Epithelial cell of esophagus (primary cell): ENCODE measurements at regions not wholly inside any gene's neighbourhood (a gene's known extent, or its start where the extent isn't known, plus 50 kb on each side); places are given as distances from the start of the nearest gene placed in this dataset.

Experiments used
- DNase-seq: peaks from one replicate; pipeline ENCODE4 v3.0.0; 2010; ENCODE audit warnings: low read depth
- H3K4me3 ChIP-seq: 2 replicates; pipeline ENCODE4 v1.5.1; 2011; ENCODE audit warnings: mild to moderate bottlenecking, low read length, control low read depth
- TF ChIP-seq, protein P1 (sequence below): IDR thresholded peaks from 2 replicates; pipeline ENCODE4 v1.5.1; 2011; ENCODE audit warnings: low read depth, mild to moderate bottlenecking, low read length, control low read depth, inconsistent platforms; ENCODE audit not compliant: insufficient read depth; ENCODE audit errors: missing control alignments

DNA sequence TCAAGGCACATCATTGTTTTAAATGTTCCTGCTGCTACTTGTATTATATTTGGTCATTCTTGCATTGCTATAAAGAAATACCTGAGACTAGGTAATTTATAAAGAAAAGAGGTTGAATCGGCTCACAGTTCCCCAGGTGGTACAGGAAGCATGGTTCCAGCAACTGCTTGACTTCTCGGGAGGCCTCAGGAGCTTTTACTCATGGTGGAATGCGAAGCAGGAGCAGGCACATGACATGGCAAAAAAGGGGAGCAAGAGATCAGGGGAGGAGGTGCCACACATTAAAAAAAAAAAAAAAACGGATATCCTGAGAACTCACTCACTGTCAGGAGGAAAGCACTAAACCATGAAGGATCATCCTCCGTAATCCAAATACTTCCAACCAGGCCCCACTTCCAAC lies 286.9 kb upstream of the PLSCR5 start:
- TF ChIP-seq, protein P1, sequence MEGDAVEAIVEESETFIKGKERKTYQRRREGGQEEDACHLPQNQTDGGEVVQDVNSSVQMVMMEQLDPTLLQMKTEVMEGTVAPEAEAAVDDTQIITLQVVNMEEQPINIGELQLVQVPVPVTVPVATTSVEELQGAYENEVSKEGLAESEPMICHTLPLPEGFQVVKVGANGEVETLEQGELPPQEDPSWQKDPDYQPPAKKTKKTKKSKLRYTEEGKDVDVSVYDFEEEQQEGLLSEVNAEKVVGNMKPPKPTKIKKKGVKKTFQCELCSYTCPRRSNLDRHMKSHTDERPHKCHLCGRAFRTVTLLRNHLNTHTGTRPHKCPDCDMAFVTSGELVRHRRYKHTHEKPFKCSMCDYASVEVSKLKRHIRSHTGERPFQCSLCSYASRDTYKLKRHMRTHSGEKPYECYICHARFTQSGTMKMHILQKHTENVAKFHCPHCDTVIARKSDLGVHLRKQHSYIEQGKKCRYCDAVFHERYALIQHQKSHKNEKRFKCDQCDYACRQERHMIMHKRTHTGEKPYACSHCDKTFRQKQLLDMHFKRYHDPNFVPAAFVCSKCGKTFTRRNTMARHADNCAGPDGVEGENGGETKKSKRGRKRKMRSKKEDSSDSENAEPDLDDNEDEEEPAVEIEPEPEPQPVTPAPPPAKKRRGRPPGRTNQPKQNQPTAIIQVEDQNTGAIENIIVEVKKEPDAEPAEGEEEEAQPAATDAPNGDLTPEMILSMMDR = no peak
- no peak overlapping the region for H3K4me3 ChIP-seq
- DNase-seq = no peak

GRCh38 chr3:146889626-146890025 lies 284.5 kb upstream of the PLSCR5 start:
- H3K4me3 ChIP-seq = no peak overlapping the region
- DNase-seq = no peak
- TF ChIP-seq, protein P1 = no peak

- no peak for DNase-seq
- no peak overlapping the region for H3K4me3 ChIP-seq
- TF ChIP-seq, protein P1 = no peak
Observed at GRCh38 chr3:146888176-146888575, 283.0 kb upstream of the PLSCR5 start.

- H3K4me3 ChIP-seq = no peak overlapping the region
- no peak for DNase-seq
- TF ChIP-seq, protein P1 = no peak
Observed at GRCh38 chr3:146884721-146885120, 279.6 kb upstream of the PLSCR5 start.

GRCh38 chr3:146884296-146884695 lies 279.1 kb upstream of the PLSCR5 start:
- TF ChIP-seq, protein P1 = no peak
- no peak overlapping the region for H3K4me3 ChIP-seq
- DNase-seq = no peak

DNA sequence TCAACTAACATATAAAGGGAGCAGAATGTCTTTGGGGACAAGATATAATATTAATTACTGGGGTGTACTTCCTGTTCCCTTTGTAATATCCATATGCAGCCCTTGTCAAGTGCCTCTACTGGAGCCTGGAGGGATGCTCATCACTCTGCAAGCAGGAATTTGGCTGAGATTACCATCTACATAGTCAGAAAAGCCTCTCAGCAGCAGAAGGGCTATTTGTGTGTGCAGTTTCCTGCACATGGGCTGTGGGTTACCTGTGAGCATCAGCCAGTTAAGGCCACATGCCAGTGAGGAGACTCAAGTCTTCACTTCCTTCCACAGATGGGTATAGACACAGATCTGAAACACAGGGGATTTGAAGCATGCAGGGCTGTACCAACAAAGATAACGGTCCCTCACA lies 278.1 kb upstream of the PLSCR5 start:
- no peak overlapping the region for H3K4me3 ChIP-seq
- DNase-seq = no peak
- TF ChIP-seq, protein P1 = no peak

DNA sequence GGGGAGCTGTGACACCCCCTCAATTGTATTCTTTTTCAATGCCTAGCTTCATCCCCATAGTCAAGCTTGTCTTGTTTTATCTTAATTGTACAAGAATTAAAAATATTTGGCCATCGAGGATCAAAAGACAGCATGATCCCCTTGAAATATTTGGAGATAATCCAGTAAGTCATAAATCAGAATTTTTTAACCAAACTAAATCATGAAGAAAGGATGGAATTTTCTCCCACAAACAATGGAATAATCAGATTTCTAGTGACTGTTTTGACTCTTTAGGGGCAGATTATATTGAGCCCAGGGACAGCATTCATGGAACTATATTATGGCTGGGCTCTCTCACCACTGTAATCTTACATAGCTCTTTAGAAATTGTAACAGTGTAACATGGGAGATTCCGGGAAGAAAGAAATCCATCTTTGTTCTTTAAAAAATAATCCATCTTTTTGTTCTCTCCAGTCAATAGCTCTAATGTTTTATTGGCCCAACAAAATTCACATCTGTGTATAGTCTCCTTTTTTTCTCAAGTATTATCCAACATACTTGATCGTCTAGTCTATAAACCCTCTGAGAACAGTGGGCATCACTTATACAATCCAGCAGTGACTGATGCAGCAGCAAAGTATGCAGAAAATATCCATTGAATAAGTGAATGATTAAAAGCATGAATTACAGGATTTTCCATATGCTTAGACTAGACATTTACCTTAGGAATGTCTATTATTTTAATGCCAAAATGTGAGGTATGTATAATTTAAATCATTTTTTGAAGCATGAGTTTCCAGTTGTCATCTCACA lies 277.0 kb upstream of the PLSCR5 start:
- TF ChIP-seq, protein P1 = no peak
- H3K4me3 ChIP-seq = no peak overlapping the region
- DNase-seq = no peak
